ENCODE measurements at regions not wholly inside any gene's neighbourhood (a gene's known extent, or its start where the extent isn't known, plus 50 kb on each side); places are given as distances from the start of the nearest gene placed in this dataset.

- no peak for TF ChIP-seq CTCF (IDR thresholded peaks at IDR 0.05)
- no peak for TF ChIP-seq POLR2A (IDR thresholded peaks at IDR 0.05)
Measured at GRCh38 chr15:70328679-70329115, 231.0 kb upstream of the TLE3 start.
